Activated CD4-positive, alpha-beta T cell treated with anti-CD3 and anti-CD28 coated beads for 48 hours (primary cell): ENCODE measurements at regions not wholly inside any gene's neighbourhood (a gene's known extent, or its start where the extent isn't known, plus 50 kb on each side); places are given as distances from the start of the nearest gene placed in this dataset.
"Not testable (repeated sequence)": the region's sequence is repeated elsewhere in the genome, so short reads cannot be mapped to it uniquely, and the experiment has no call there.

ENCODE experiments used
- DNase-seq: peaks from one replicate; pipeline ENCODE4 v3.0.0-alpha.2; 2020

DNA sequence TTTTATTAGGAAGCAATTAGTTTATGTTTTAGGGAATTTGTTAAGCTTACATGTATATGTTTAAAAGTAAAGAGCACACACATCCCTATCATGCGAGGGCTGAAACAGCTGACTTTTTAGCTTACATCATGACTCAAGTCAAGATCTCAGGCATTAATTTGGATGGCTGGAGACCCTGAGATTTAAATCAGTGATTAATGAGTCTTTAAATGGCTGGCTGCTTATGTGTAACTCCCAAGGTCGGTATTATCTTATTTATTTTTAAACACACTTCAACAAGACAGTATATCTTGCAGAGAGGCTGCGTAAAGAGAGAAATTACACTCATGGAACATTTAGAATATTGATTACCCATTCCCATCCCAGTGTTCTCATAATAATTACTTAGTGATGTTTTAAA is 169.4 kb downstream of the KBTBD8 start:
- no peak for DNase-seq

DNA sequence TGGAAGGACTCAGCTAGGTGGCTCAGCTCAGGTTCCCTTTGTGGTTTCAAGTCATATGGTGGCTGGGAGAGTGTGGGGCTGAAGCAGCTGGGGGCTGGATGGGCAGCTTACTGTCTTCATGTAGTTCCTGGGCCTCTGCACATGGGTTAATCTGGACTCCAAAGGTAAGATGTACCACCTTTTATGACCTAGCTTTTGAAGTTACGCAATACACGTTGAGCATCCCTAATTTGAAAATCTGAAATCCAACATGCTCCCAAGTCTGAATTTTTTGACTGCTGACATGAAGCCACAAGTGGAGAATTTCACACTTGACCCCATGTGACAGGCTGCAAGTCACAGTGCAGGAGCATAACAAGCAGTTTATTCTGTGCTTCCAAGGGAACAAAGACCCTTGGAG is 173.7 kb downstream of the KBTBD8 start:
- DNase-seq, result no peak

DNA sequence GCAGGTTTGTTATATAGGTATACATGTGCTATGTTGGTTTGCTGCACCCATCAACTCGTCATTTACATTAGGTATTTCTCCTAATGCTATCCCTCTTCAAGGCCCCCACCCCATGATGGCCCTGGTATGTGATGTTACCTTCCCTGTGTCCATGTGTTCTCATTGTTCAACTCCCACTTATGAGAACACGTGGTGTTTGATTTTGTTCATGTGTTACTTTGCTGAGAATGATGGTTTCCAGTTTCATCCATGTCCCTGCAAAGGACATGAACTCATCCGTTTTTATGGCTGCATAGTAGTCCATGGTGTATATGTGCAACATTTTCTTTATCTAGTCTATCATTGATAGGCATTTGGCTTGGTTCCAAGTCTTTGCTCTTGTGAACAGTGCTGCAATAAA is 175.0 kb downstream of the KBTBD8 start:
- not testable (repeated sequence) for DNase-seq

DNA sequence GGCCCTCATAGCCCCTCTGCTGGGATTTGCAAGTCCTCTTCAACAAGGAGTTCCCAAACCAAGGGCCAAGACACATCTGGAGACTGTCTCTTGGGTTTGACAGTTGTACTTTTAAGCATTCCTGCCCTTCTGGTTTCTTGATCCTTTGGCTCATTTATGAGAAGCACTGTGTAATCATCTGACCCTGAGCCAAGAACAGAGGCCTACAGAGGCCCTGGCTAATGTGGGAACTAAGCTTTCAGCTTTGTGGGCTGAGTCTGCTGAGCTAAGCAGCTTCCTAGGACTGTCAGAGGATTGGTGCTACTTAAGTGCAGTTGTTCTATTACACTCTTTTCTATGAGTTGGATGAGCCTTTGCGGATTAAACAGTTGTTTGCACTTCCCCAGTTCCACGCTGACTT is 178.3 kb downstream of the KBTBD8 start:
- DNase-seq, result no peak

DNA sequence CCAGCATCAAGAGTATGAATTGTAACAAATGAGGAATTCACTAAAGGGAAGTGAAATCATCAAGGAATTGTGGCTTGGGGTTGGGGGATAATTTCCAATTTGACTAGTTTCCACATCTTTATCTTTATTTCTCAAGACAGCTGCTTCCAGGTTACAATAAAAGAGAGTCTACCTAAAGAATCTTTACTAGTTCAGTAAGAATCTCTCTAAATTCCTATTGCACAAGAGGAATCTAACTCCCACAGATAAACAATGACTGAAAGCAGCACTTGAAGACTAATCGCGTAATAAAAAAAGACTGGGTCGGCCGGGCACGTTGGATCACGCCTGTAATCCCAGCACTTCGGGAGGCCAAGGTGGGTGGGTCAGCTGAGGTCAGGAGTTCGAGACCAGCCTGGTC is 194.4 kb downstream of the KBTBD8 start:
- DNase-seq, result no peak

DNA sequence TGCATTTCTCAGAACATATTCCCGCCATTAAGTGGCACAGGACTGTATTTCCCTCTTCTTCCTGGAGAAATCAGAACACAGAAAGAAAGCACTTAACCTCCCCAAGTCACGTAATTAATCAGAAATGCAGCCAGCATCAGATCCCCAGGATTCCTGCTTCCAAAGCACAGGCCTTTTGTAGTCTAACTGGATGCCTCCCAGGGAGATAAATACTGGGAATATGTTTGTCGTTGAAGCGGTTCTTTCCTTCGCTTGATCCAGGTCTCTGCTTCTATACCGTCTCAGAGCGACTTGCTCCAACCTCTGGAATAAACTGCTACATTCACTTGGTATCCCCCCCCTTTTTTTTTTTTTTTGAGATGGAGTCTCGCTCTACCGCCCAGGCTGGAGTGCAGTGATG is 198.6 kb downstream of the KBTBD8 start:
- no peak for DNase-seq

DNA sequence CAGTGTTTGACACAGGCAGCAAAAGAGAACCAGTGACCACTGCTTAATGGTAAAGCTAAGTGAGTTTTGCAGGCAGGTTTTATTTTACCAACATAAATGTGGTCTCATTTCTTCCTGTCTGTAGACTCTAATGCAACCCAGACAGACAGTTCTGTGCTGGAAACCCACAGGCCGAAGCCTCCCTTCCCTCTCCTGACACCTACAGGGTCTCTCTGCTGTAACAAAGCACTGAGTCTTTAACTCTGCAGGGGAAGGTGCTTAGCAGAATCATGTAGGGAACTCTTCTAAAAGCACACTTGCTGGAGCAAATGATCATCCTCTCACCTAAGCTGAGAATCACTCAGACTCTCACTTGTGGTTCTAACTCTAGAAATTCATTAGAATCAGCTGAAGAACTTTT is 200.3 kb downstream of the KBTBD8 start:
- no peak for DNase-seq

DNA sequence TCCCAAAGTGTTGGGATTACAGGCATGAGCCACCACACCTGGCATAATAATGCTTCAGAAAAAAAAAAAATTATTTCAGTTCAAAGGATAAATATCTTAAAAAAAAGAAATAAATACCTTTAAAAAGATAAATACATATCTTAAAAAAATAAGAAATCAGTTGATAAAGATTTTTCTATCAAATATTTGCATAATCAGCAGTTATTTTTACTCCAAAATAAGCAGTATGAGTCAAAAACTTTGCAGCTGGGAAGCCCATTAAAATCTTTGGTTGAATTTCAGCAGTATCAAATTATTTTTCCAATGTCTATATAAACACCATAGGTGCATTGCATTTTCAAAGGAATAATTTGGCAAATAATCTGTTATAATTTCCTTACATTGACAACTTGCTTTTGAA is 202.5 kb downstream of the KBTBD8 start:
- DNase-seq, result no peak

DNA sequence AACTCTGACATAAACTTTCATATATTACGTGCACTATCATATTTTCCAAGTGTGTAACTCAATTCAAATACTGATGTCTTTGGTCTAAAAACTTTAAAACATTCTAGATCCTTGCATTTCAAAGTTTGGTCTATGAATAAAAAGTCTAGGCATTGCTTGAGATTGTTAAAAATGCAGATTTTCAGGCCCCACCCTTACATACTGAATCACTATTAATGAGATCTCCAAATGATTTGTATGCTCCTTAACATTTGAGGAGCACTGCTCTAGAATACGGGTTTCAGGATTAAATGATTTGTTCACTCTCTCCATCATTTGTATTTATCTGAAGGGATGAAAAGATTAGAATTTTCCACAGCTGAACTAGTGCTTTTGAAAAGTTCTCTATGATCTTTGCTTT is 202.9 kb downstream of the KBTBD8 start:
- no peak for DNase-seq

DNA sequence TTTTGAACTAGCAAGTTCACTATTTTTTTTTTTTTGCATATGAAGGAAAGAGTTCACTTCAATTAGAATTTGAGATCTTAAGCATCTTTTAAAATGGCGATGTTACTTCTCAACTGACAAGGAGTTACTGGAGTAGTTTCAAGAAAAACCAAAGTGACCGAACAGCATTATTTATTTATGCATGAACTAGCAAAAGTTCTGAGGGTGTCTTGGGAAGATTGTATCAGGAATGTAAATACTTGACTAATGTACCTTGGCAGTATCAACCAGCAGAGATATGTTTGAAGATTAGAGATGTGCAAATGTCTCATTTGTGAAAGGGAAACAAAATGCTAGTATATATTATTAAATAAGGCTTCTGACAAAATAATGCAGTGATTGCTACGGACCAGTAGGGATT is 203.9 kb downstream of the KBTBD8 start:
- DNase-seq, result no peak

DNA sequence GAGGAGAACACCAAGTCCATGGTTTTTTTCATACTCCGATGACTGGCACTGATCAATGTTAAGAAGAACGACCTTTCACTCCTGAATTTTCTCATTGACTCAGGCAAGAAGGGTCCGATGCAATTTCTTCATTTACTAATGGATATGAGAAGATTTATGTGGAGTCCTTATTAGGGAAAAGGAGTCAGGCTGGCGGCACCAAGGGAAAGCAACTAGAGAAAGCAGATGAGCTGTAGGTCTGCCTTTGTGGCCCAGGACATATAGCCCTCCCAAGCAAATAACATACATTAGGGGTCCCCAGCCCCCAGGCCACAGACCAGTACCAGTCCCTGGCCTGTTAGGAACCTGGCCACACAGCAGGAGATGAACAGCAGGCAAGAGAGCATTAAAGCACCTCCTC is 206.8 kb downstream of the KBTBD8 start:
- no peak for DNase-seq

DNA sequence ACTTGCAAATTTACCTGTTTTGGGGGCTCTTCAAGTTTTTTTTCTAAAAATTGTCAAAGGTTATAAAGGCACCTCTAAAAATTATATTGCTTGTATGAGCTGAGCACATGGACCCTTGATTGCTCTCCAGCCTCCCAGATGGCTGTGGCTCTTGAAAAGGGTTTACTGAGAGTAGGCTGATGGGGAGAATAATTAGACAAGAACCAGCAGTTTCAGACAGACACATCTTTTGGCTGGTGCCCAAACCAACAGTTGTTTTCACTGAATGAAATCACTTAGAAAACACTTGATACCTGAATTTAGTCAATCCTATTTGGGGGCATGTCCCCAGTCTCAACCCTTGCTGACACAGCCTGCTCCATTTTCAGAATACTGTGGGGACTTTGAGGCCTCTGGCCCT is 217.6 kb downstream of the KBTBD8 start:
- DNase-seq, result no peak

DNA sequence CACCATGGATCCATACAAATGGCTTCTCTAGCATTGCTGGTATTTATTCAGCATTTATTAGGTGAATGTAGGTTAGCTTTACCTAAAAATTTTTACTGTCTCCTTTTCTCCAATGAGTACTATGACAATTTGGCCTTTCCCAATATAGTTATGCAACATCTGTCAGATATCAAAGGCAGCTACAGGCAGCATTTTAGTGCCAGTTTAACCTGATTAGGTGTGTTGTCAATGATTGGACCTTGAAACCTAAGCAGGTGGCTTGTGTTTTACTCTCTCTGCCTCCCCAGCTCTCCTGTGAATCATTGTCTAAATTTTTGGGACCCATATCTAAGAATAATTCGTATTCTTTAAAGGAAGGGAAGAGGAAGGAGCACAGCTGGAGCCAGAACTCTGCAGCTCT is 228.9 kb downstream of the KBTBD8 start:
- DNase-seq, result no peak

DNA sequence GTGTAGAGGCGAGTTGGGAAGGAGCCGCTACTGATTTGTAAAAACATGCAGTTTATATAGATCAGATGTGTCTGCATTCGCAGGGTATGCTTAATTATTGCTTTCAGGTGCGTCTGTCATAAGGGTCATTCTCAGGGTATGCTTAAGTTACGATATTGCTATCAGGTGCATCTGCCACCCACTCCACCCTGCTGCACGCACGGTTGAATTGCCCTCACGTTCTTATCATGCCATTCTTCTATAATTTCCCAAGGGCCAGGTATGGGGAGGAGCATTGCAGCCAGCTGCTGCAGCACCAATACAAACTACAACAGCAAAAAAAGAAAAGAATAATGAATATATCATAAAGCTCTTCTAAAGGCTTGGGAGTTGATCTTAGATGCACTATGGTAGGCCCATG is 230.0 kb downstream of the KBTBD8 start:
- DNase-seq, result no peak

DNA sequence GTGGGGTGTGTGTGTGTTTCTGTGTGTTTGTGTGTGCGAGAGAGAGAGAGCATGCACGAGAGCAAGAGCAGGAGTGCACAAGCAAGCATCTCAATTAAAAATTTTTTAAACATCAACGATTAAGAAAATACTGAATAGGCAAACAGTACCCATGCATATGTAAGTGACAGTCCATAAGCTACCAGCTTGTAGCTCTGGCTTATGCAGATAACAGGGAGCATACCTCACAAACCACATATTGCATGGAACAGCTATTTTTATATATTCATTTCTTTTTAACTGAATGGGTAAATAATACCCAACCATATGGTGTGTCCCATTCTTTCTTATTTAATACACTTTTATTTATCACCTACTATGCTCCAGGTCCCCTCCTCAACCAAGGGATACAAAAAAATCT is 234.5 kb downstream of the KBTBD8 start:
- no peak for DNase-seq

DNA sequence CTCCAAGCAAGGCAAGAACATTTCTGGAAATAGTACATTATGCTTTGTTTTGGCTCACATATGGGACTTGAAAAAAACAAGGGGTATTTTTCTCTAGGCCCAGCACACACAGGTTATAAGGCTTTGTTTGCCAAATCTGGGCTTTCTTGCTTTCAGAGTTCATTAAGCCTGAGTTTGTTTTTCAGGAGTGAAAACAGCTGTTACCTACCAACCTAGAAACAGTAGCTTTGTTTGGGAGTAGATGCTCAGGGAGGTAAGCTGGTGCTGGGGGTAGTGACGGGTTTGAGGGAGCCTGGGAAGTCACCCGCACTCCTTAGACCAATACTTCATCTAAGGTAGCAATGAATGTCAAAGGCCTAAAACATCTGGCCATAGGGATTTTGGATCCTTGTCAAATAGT is 241.2 kb downstream of the KBTBD8 start:
- no peak for DNase-seq

DNA sequence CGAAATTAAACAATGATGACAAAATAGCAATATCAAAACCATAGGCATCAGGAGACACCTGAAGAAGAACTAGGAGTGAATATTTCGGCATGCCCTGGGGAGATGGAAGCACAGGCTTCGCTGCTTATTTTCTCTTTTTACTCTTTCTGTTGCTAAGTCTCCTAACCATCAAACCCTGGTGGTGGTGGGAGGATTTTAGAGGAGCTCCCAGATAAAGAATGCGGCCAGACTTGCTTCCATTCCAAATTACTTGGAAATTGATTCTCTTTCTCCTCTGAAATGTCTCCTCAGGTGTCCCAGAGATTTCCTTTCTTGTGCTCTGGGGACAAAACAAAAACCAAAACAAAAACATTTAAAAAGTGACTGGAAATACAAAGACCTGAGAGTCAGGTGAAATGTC is 243.0 kb downstream of the KBTBD8 start:
- no peak for DNase-seq

DNA sequence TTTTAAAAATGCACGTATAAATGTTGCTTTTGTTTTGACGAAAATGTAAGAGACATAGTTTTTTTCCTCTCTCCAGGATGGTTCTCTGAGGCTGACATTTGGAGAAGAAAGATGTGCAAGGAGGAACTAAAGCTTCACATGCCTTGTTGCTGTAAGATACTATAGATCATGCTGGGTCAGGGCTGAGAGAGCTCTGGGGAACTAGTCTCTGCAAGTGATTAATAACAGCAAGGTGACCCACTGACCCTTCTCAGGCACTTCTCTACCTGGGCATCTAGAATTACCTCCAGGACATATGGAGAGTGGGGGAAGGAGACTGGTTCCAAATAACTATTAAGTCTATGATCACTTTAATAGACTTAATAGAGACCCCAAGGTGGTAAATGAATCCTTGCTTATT is 246.0 kb downstream of the KBTBD8 start:
- DNase-seq, result no peak

DNA sequence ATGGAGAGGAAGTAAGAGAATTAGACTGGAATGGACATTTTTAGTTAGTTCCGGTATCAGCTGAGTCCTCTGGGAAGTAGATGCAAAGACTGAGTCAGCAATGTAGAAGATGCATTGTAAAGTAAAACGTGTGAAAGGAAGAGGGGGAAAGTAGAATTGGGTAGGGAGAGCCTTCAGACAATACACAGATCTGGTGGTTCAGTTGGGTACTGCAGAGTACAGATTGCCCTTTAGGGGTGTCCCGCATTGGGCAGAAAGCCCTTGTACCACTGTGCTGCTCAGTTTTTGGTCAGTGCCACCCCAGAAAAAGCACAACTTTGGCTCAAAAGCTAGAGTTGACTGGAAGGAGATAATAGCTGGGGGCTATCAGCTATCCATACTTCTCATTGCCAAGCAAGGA is 247.4 kb downstream of the KBTBD8 start:
- no peak for DNase-seq

DNA sequence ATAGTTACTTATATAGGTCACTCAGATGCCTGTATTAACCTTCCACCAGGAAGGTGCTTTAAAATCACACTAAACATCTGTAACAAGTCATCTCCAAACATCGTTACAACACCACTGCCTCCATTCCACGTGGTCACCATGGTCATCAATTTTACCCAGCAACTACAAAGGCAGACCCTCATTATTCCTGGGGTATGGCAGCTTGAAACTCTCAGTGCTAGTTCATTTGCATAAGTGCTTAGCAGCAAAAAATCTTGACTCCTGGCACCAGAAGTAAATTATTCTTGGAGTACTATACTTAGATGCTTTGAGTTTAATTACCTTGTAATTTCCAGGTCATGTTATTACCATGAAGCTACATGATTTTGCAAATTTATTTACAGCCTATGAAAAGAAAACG is 250.6 kb downstream of the KBTBD8 start:
- no peak for DNase-seq

DNA sequence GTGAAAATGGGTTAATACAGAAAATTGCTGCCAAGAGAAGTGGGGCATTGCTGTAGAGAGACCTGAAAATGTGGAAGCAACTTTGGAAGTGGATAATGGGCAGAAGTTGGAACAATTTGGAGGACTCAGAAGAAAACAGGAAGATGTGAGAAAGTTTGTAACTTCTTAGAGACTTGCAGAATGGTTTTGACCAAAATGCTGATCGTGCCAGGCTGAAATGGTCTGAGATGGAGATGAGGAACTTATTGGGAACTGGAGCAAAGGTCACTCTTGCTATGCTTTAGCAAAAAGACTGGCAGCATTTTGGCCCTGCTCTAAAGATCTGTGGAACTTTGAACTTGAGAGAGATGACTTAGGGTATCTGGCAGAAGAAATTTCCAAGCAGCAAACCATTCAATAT is 254.8 kb downstream of the KBTBD8 start:
- DNase-seq, result not testable (repeated sequence)

DNA sequence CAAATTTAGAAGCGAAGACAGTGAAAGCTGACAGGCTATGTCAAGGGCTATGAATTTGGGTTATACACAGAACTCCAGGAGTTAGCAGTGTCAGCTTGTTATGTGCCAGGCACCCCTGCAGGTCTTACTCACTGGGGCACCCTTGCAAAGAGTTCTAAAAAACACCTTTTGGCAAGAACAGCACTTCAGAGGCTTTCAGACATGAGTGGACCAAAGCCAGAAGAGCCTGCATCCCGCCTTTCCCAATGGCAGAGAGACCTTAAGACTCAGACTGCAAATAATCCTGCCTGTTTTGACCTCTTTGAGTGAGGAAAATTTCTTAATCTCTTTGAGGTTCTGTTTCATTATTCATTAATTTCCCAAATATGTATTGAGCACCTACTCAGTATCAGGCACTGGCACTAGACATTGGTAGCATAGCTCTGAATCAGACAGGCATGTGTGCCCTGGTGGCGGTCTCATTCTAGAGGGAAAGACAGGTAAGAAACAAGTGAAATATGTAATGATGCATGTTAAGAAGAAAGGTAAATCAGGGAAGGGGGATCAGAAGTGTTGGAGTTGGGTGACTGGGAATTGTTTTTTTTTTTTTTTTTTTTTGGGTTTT is 280.0 kb downstream of the KBTBD8 start:
- DNase-seq, result no peak

DNA sequence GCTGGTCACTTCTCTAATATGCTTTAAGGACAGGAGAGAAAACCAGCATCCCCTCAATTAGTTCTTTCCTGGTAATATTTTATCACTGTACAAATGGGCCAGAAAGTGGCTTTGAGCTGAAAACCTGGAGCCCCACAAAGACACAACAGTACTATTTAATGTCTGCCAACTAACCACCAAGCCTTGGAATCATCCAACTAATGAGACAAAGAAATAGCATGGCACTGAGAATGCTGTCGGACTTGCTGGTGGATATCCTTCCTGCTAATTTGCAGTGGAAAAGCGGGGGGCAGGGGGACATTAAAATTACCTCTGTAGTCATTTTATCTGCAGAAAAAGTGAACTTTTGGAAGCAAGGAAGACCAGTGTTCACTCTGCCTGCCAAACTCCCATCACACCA is 288.5 kb downstream of the KBTBD8 start:
- DNase-seq, result no peak

DNA sequence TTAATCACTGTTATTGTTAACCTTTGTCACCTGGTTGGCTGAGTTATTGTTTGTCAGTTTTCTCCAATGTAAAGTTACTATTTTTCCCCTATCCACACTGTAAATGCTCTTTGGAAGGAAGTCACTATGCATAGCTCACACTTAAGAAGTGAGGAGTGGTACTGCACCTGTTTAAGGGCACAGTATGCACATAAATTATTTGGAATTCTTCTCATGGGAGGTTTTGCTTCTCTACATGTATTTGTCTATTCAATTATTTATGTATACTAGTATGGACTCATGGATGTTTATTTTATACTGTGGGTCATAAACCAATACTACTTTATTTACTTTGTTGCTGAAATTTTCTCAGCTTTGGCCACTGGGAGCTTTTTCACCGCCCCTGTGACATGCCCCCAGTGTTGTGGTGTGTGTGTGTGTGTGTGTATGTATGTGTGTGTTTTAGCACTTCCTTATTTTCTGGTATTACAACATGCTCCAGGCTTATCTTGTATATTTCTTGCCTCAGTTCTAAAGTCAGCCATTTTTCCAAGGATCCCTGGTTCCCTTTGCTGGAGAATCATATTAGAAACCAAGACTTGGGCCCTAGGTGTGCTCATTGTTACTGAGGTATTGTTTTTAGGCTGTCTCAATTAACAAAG is 290.5 kb downstream of the KBTBD8 start:
- DNase-seq, result no peak

DNA sequence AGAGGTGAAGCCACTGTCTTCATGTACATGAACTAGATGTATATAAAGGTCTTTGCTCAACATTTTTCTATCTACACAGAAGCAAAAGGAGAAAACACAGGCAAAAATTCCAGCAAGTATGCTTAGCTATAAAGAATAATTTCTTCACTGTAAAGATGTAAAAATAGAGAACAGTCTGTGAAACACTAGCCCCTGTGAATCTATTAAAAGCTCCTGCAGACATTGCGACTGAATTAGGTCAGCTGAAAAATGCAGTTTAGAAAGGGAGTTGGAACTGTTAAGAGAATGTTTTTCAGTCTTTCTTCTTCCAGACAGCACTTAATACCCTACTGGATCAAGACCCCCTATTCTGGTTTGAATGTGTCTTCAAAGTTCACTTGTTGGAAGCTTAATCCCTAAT is 291.5 kb downstream of the KBTBD8 start:
- DNase-seq, result no peak
